HG03280 (cell line): ENCODE measurements at regions not wholly inside any gene's neighbourhood (a gene's known extent, or its start where the extent isn't known, plus 50 kb on each side); places are given as distances from the start of the nearest gene placed in this dataset.
"Not testable (repeated sequence)": the region's sequence is repeated elsewhere in the genome, so short reads cannot be mapped to it uniquely, and the experiment has no call there.

Experiments
- ATAC-seq: cut with Tn5 transposase; IDR thresholded peaks from one replicate; pipeline ENCODE4 v1.9.1; 2021; ENCODE audit warnings: mild to moderate bottlenecking, moderate library complexity; ENCODE audit not compliant: unreplicated experiment

DNA sequence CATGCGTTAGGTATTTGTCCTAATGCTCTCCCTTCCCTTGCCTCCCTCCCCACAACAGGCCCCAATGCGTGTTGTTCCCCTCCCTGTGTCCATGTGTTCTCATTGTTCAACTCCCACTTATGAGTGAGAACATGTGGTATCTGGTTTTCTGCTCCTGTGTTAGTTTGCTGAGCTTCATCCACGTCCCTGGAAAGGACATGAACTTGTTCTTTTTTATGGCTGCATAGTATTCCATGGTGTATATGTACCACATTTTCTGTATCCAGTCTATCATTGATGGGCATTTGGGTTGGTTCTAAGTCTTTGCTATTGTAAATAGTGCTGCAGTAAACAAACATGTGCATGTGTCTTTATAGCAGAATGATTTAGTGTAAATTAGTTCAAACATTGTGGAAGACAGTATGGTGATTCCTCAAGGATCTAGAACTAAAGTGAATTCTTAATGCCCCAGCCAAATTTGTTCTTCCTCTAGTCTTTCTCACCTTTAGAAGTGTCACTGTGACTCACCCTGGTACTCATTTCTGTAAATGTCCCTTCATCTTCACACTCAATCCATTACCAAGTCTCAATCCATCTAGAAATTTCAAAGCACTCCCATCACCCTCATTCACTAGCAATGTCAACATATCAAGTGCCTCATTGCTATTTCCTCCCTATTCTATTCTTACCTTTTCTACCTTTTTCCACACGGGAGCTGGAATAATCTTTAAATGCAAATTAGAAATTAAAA, 123.9 kb downstream of the MREG start:
- ATAC-seq: not testable (repeated sequence)

GRCh38 chr2:215888680-215889079, 124.7 kb downstream of the MREG start:
- ATAC-seq: no peak

DNA sequence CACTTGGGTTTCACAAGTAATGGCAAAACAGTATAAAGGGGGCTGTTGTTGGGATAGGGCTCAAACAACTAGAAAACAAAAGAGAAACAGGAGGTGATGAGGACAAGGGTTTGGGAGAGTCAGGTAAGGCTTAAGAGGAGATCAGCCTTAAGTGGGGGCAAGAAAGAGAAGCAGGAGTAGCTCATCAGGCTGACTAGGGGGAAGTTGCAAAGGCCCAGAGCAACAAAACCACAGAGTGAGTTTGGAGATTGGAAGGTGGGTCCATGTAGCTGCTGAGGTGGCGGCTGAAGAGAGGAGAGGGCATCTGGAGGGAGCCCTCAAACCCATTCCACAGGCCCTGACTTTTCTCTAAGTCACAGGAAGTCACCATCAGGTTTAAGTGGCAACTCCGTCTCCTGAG, 126.0 kb downstream of the MREG start:
- no peak for ATAC-seq

DNA sequence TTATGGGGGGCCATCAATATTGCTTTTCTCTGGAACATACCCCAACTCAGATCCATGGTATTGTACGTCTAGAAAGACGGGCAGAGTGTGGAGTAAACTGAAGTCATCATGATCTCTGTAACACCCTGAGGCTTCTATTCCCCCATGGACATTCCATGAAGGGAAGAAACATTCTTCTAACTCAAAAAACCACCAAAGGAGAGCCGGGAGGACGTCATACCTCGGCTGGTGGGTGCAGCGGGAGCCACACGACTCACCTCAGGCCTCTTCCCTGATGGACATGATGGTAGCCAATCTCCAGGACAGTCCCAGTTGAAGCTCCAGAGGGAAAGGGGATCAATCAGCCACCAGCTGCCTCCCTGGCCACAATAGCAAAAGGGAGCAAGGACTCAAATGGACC, 127.3 kb downstream of the MREG start:
- ATAC-seq: no peak

DNA sequence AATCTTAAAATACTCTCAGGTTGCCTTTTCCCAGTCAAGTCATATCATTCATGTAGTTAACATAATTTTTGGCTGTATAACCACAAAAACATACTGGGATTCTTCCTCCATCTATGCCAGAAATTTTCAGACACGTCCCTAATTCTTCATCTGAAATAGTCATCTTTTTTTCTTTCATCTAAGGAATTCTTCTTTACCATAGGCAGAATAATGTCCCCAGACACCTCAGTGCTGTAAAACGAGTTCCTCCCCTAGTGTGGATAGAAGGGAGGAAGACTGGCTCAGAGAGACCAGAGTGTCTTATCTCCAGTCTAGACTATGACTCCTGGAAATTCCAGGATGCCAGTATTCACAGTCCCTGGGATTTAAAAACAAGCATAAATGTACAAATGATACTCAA, 127.8 kb downstream of the MREG start:
- no peak for ATAC-seq

GRCh38 chr2:215884451-215885087, 128.8 kb downstream of the MREG start:
- ATAC-seq: no peak

DNA sequence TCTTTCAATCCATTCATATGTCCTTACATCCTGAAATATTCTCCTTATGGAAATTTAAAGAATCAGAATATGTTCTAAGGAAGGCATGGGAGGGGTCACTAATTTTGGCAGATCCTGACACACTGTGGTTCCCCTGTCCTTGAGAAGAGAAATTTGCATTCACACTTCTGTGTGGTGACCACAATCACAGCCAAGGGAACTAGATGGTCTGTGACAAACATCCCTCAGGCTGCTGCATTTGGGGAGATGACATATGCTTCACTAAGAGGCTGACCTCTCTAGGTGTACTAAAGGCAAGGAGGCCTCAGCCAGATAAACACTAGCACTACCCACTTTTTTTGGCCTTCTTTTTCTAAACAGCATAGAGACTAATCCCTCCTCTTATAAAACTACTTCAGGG, 129.6 kb downstream of the MREG start:
- peak; percentile 45 for ATAC-seq

DNA sequence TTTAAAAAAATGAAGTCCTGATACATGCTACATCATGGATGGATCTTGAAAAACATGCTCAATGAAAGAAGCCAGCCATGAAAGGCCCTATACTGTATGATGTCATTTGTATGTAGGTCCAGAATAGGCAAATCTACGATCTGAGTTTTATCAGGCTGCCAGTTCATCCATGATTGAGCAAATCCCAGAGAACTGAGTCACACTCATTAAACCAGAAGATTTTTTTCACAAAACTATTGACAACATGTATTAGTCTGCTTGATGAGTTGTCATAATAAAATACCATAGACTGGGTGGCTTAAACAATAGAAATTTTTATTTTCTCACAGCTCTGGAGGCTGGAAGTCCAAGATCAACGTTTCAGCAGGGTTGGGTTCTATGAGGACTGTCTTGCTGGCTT, 130.7 kb downstream of the MREG start:
- ATAC-seq: no peak

DNA sequence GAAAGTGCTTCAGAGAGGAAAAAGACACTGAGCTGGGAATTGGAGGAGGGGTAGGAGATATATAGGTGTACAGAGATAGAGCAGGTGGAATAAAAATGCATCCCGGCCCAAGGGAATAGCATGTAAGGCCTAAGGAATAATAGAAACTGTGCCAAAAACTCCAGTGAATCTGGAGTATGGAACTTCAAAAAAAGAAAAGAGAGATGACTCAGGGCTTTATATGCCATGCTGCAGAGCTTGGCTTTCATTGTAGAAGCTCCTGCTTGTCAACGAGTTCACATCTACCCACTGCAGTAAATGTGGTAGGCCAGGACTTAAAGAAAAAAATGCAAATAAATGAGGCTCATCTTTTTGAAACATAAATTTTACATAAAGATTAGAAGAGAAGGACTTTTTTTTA, 131.8 kb downstream of the MREG start:
- ATAC-seq: no peak

DNA sequence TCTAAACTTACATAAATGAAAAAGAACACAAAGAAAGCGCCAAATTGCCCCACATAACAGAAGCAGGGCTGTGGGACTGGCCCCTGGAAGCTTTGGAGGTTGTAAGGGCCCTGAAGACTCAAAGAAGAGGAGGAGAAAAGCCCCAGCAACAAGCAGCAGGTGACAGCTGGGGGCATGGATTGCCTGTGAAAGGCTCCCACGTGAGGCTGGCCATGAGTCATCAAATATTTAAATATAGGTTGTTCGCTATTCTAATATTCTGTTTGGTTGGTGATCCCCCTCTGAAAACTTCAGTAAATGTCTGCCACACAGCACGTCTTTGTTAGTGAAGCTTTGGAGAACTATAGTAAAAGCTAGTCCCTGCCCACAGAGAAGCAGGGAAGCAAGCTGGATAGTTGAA, 132.4 kb downstream of the MREG start:
- ATAC-seq: peak; percentile 64

- ATAC-seq: no peak
Observed at GRCh38 chr2:215879977-215880940, 133.1 kb downstream of the MREG start.

GRCh38 chr2:215879331-215879730, 134.0 kb downstream of the MREG start:
- no peak for ATAC-seq

DNA sequence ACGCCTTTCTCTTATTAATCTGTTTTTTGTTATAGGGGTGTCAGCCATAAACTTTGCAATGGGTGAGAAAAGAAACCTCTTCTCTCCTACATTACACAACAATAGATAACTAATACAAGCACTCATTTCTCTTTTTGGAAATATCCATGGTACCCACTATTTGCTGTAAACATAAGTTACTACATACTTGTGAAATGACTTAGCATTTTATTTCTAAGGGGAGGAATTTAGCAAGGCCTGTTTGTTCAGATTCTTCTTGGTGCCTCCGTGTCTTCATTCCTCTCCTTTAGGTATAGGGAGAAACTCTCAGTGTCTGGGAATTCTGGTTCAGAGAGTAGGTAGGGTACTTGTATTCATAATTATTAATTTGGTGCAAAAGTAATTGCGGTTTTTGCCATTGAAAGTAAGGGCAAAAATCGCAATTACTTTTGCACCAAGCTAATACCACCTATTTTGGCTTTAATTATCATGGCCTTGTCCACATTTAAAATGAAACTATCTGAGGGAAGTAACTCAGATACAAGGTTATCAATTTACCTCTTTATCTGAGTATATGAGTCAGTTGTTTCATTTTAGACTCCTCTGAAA, 134.8 kb downstream of the MREG start:
- ATAC-seq: no peak

DNA sequence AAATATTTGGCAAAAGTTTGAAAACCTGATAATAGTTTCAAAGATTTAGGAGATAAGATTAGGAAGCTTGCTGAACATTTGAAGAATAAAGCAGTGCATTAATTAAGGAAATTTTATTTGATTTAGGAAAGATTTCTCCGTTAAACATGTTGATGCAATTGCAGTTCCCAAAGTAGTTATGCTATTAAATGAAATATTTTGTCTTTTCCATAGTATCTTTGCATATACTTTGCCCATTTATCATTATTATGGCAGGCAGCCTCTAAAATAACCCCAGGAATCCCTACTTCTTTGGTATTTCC, 136.5 kb downstream of the MREG start:
- no peak for ATAC-seq

- no peak for ATAC-seq
Observed at GRCh38 chr2:215876139-215876936, 137.0 kb downstream of the MREG start.

DNA sequence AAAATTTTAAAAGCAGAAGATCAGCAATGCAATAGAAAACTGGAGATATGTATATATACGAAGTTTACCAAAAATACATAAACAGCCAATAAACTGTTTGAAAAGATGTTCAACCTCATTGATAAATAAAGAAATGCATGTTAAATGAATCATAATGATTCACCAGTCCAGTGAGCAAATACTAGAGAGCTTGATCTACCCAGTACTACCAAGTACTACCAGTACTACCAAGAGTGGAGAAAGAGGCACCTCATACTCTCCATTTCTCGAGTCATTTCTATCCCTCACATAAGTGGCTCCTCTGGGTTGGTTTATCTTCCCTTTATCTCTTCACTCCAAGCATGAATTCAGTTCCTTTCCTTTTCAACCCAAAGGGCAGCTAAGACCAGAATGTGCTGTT, 138.9 kb downstream of the MREG start:
- ATAC-seq: no peak

DNA sequence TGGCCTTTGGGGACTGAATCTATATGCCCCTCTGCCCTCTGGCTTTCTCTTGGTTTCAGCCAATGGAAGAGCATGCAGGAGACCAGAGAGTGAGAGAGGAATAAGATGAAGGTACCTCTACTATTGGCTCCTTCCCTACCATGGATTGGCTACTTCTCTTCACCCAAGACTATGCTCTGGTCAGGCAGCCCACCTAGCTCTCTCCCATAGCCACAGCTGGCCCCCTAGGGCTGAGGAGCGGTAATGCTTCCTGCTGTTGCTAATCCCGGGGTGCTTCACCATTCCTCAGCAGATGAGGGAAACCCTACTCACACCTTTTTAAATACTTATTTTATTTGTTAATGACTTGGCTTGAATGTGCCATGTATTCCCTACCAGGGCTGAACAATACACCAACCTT, 142.4 kb downstream of the MREG start:
- ATAC-seq: no peak

DNA sequence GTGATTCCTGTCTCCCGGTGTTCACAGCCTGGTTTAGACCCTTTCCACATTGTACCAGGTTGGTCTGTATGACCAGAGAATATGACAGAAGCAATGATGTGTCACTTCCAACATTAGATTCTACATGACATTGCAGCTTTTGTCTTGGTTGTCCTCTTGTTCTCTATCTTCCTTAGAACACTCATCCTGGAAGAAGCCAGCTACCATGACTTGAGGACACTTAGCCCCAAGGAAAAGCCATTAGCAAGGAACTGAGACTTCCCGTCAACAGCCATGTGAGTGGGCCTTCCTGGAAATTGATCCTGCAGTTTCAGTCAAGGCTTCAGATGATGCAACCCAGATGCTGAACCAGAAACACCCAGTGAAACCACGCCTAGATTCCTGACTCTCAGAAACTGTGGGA, 143.3 kb downstream of the MREG start:
- ATAC-seq: no peak

DNA sequence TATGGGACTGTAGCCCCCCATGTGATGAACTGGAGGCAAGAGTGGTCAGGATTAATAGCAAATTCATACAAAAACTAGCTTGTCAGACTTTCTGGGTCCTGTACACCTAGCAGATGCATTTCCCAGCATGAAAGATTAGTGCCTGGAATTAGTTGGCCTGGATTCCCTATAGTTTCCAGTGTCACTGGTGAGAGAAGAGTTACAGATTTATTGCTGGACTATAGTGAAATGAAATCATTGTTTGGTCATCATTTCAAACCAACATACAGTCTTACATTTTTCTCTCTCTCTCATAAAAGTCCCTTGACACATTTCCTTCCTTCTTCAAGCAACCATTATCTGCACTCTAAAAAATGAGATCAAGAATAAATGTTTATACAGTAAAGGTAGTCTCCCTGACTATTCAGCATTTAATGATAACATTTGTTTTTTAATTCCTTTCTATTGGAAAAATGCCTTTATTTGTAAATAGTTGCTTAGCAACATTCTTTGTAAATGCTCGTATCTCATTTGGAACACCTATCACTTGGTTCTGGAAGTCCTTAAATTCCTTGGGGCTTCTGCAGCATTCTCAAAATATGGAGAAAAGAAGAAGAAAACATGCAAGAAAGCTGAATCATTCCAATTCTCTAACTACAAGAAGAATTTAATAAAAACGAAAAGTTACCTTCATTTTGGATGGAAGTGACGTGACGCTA, 144.4 kb downstream of the MREG start:
- ATAC-seq: no peak

- ATAC-seq: no peak
Observed at GRCh38 chr2:215866606-215867005, 146.7 kb downstream of the MREG start.
